ENCODE measurements at regions not wholly inside any gene's neighbourhood (a gene's known extent, or its start where the extent isn't known, plus 50 kb on each side); places are given as distances from the start of the nearest gene placed in this dataset.

DNA sequence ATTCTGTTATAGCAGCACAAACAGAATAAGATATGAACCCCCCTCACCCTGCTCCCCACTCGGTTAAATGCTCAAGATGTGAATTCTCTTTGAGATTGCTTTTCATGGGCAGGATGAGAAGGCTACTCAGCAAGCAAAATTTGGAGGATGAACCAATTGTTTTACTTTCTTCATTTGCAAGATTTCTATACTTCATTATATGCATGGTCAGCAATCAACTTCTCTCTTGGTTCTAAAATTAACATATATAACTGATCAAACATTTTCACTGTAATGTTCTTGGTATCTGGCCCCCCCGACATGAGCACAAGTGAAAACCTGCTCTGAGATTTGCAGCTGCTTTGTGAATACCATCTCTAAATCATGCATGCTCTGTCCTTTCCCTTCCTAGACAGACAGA lies 556.1 kb upstream of the MDFIC2 start:
- TF ChIP-seq, protein P1, sequence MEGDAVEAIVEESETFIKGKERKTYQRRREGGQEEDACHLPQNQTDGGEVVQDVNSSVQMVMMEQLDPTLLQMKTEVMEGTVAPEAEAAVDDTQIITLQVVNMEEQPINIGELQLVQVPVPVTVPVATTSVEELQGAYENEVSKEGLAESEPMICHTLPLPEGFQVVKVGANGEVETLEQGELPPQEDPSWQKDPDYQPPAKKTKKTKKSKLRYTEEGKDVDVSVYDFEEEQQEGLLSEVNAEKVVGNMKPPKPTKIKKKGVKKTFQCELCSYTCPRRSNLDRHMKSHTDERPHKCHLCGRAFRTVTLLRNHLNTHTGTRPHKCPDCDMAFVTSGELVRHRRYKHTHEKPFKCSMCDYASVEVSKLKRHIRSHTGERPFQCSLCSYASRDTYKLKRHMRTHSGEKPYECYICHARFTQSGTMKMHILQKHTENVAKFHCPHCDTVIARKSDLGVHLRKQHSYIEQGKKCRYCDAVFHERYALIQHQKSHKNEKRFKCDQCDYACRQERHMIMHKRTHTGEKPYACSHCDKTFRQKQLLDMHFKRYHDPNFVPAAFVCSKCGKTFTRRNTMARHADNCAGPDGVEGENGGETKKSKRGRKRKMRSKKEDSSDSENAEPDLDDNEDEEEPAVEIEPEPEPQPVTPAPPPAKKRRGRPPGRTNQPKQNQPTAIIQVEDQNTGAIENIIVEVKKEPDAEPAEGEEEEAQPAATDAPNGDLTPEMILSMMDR (conservative IDR thresholded peaks at IDR 0.05; ENCODE audit: low read length): no peak
- no peak for TF ChIP-seq EZH2phosphoT487 (IDR thresholded peaks at IDR 0.05; ENCODE audit: borderline replicate concordance, low read depth, low read length)

All from OCI-LY7 (cell line).